Endodermal cell (in vitro differentiated cells): ENCODE measurements at regions not wholly inside any gene's neighbourhood (a gene's known extent, or its start where the extent isn't known, plus 50 kb on each side); places are given as distances from the start of the nearest gene placed in this dataset.
"Not testable (repeated sequence)": the region's sequence is repeated elsewhere in the genome, so short reads cannot be mapped to it uniquely, and the experiment has no call there.

ENCODE experiments used
- DNase-seq: peaks from one replicate; pipeline ENCODE4 v3.0.0-alpha.2; 2017
- H3K27ac ChIP-seq: 2 replicates; pipeline ENCODE4 v1.5.1; 2013; ENCODE audit warnings: mild to moderate bottlenecking, low read depth, low read length, moderate library complexity
- H3K27me3 ChIP-seq: 2 replicates; pipeline ENCODE4 v1.6.1; 2013; ENCODE audit warnings: mild to moderate bottlenecking, low read length, moderate library complexity; ENCODE audit not compliant: insufficient read depth, control insufficient read depth, poor library complexity, severe bottlenecking
- H3K36me3 ChIP-seq: 2 replicates; pipeline ENCODE4 v1.7.0; 2013; ENCODE audit warnings: mild to moderate bottlenecking, low read length, moderate library complexity; ENCODE audit not compliant: control insufficient read depth, insufficient read depth
- H3K4me1 ChIP-seq: one replicate; pipeline ENCODE4 v1.7.0; 2013; ENCODE audit warnings: low read length; ENCODE audit not compliant: control insufficient read depth, insufficient read depth
- H3K4me3 ChIP-seq: 2 replicates; pipeline ENCODE4 v1.5.1; 2013; ENCODE audit warnings: mild to moderate bottlenecking, low read length, moderate library complexity
- H3K9ac ChIP-seq: 2 replicates; pipeline ENCODE4 v1.6.1; 2013; ENCODE audit warnings: mild to moderate bottlenecking, low read length, moderate library complexity; ENCODE audit not compliant: poor library complexity, severe bottlenecking; ENCODE audit errors: extremely low read depth
- H3K9me3 ChIP-seq: 2 replicates; pipeline ENCODE4 v1.6.1; 2013; ENCODE audit warnings: mild to moderate bottlenecking, low read length, moderate library complexity; ENCODE audit not compliant: control insufficient read depth
- H3K27ac Mint-ChIP-seq: 2 replicates; pipeline ENCODE4 v1.8.0; 2020; ENCODE audit warnings: mixed read lengths
- H3K27me3 Mint-ChIP-seq: 2 replicates; pipeline ENCODE4 v1.8.0; 2021; ENCODE audit warnings: mild to moderate bottlenecking, mixed read lengths; ENCODE audit not compliant: insufficient read depth
- H3K36me3 Mint-ChIP-seq: 2 replicates; pipeline ENCODE4 v1.8.0; 2020; ENCODE audit warnings: low read depth, mixed read lengths
- H3K4me1 Mint-ChIP-seq: 2 replicates; pipeline ENCODE4 v1.8.0; 2020; ENCODE audit warnings: mixed read lengths
- H3K4me3 Mint-ChIP-seq: 2 replicates; pipeline ENCODE4 v1.8.0; 2020; ENCODE audit warnings: mild to moderate bottlenecking, moderate library complexity, mixed read lengths
- H3K9me3 Mint-ChIP-seq: 2 replicates; pipeline ENCODE4 v1.8.0; 2020; ENCODE audit warnings: mild to moderate bottlenecking, mixed read lengths
- CTCF ChIP-seq: fragments of 200-600 bp; sonication (generic); conservative IDR thresholded peaks from 2 replicates; pipeline ENCODE4 v1.5.0; 2021; ENCODE audit warnings: antibody characterized with exemption, mild to moderate bottlenecking
- WGBS, 2 experiments: methylation state at CpG; one replicate each; pipeline versions ENCODE4 v1.1.5 to v1.1.7; 2013; ENCODE audit warnings: missing lambda C conversion rate in 2 of 2, mixed read lengths in 1 of 2; ENCODE audit not compliant: insufficient coverage in 1 of 2, insufficient read length in 1 of 2; 5-methylcytosine and 5-hydroxymethylcytosine counted together

- no peak for DNase-seq
- Mint-ChIP-seq H3K27me3 (peaks cover 21% of the 10 kb centered on the region), H3K4me1 (no peaks in the 10 kb centered on the region), H3K36me3 (no peaks in the 10 kb centered on the region), H3K27ac (no peak overlapping the region), H3K4me3 (no peak overlapping the region), H3K9me3 (no peaks in the 10 kb centered on the region)
- Histone ChIP-seq H3K4me1 (no peaks in the 10 kb centered on the region), H3K9me3 (no peaks in the 10 kb centered on the region), H3K4me3 (no peak overlapping the region), H3K27me3 (peaks cover 51% of the 10 kb centered on the region), H3K27ac (no peak overlapping the region), H3K36me3 (no peaks in the 10 kb centered on the region), H3K9ac (no peak overlapping the region)
- TF ChIP-seq CTCF, result no peak
- WGBS, 2 experiments, result 90 to 94% methylated on average over 2 of the region's 2 CpGs
Observed at GRCh38 chr3:34109846-34110245, 311.4 kb downstream of the PDCD6IP start.

- no peak for DNase-seq
- Mint-ChIP-seq H3K4me1 (no peaks in the 10 kb centered on the region), H3K9me3 (no peaks in the 10 kb centered on the region), H3K36me3 (no peaks in the 10 kb centered on the region), H3K27me3 (peaks cover 6% of the 10 kb centered on the region), H3K27ac (no peak overlapping the region), H3K4me3 (no peak overlapping the region)
- Histone ChIP-seq H3K4me1 (no peaks in the 10 kb centered on the region), H3K4me3 (no peak overlapping the region), H3K9me3 (no peaks in the 10 kb centered on the region), H3K27me3 (peaks cover 36% of the 10 kb centered on the region), H3K9ac (no peak overlapping the region), H3K36me3 (no peaks in the 10 kb centered on the region), H3K27ac (no peak overlapping the region)
- WGBS, 2 experiments, result 82% methylated on average over 4 of the region's 4 CpGs; no CpG with 5 or more reads in 1 of the 2 experiments
- no peak for TF ChIP-seq CTCF
Observed at GRCh38 chr3:34111361-34111760, 312.9 kb downstream of the PDCD6IP start.

- peaks cover 27% of the 10 kb centered on the region for H3K27me3 ChIP-seq
- H3K4me1 ChIP-seq, H3K27ac Mint-ChIP-seq, H3K9me3 ChIP-seq, H3K27ac ChIP-seq, DNase-seq, H3K4me1 Mint-ChIP-seq, H3K36me3 ChIP-seq, H3K36me3 Mint-ChIP-seq, H3K4me3 ChIP-seq, H3K27me3 Mint-ChIP-seq, H3K4me3 Mint-ChIP-seq, H3K9me3 Mint-ChIP-seq, H3K9ac ChIP-seq: not testable (repeated sequence)
- WGBS, 2 experiments, result 92 to 98% methylated on average over 11 to 15 of the region's 15 CpGs
Observed at GRCh38 chr3:34112261-34112660, 313.8 kb downstream of the PDCD6IP start.

GRCh38 chr3:34131091-34131490 is 332.7 kb downstream of the PDCD6IP start:
- H3K27me3 ChIP-seq, result peaks cover 25% of the 10 kb centered on the region
- Mint-ChIP-seq H3K27ac (no peak overlapping the region), H3K4me3 (no peak overlapping the region), H3K36me3 (no peaks in the 10 kb centered on the region), H3K9me3 (peaks cover 6% of the 10 kb centered on the region), H3K27me3 (peaks cover 22% of the 10 kb centered on the region), H3K4me1 (peaks cover 19% of the 10 kb centered on the region)
- H3K27ac ChIP-seq, result no peak overlapping the region
- DNase-seq, result no peak
- no peak overlapping the region for H3K4me3 ChIP-seq
- H3K4me1 ChIP-seq, result no peaks in the 10 kb centered on the region
- no peak overlapping the region for H3K9ac ChIP-seq
- peaks cover 3% of the 10 kb centered on the region for H3K9me3 ChIP-seq
- TF ChIP-seq CTCF, result no peak
- no peaks in the 10 kb centered on the region for H3K36me3 ChIP-seq
